SHP77 (cell line): ENCODE measurements at regions not wholly inside any gene's neighbourhood (a gene's known extent, or its start where the extent isn't known, plus 50 kb on each side); places are given as distances from the start of the nearest gene placed in this dataset.

Experiments used
- DNase-seq, 2 experiments: peaks; one replicate each; lab custom pipeline; 2025; lab: John Stamatoyannopoulos, UW

GRCh38 chr2:57711991-57712390, 334.6 kb upstream of the VRK2 start:
- no peak for DNase-seq

GRCh38 chr2:57720728-57721627, 325.6 kb upstream of the VRK2 start:
- DNase-seq = peak; percentile 69 to 77

GRCh38 chr2:57725337-57725947, 321.2 kb upstream of the VRK2 start:
- no peak for DNase-seq

- DNase-seq = no peak
These were observed 320.3 kb upstream of the VRK2 start for GRCh38 chr2:57726294-57726693.

GRCh38 chr2:57728691-57729090, 317.9 kb upstream of the VRK2 start:
- no peak for DNase-seq

- DNase-seq = no peak
These were observed 312.6 kb upstream of the VRK2 start for GRCh38 chr2:57733956-57734355.

GRCh38 chr2:57740891-57741290, 305.7 kb upstream of the VRK2 start:
- DNase-seq = no peak

GRCh38 chr2:57753636-57754035, 293.0 kb upstream of the VRK2 start:
- no peak for DNase-seq

- no peak for DNase-seq
These were observed 287.9 kb upstream of the VRK2 start for GRCh38 chr2:57758686-57759085.

GRCh38 chr2:57759131-57759530, 287.5 kb upstream of the VRK2 start:
- DNase-seq = peak; percentile 9 to 31

- DNase-seq = peak; percentile 94 to 97
These were observed 286.7 kb upstream of the VRK2 start for GRCh38 chr2:57759822-57760300.

GRCh38 chr2:57760381-57760801, 286.2 kb upstream of the VRK2 start:
- peak; percentile 45 to 54 for DNase-seq

- peak in 1 of 2 experiments; percentile 13 for DNase-seq
These were observed 269.7 kb upstream of the VRK2 start for GRCh38 chr2:57776916-57777315.

- DNase-seq = no peak
These were observed 264.0 kb upstream of the VRK2 start for GRCh38 chr2:57782587-57782986.

GRCh38 chr2:57793310-57793709, 253.3 kb upstream of the VRK2 start:
- DNase-seq = no peak

- DNase-seq = no peak
These were observed 250.1 kb upstream of the VRK2 start for GRCh38 chr2:57796527-57796926.

- no peak for DNase-seq
These were observed 248.3 kb upstream of the VRK2 start for GRCh38 chr2:57798346-57798745.

- DNase-seq = no peak
These were observed 244.4 kb upstream of the VRK2 start for GRCh38 chr2:57802243-57802642.

- no peak for DNase-seq
These were observed 241.6 kb upstream of the VRK2 start for GRCh38 chr2:57804971-57805370.

- DNase-seq = no peak
These were observed 240.1 kb upstream of the VRK2 start for GRCh38 chr2:57806449-57806968.

GRCh38 chr2:57809230-57809629, 237.4 kb upstream of the VRK2 start:
- DNase-seq = no peak

- no peak for DNase-seq
These were observed 225.5 kb upstream of the VRK2 start for GRCh38 chr2:57821088-57821487.

- DNase-seq = no peak
These were observed 218.4 kb upstream of the VRK2 start for GRCh38 chr2:57828221-57828620.
